T-helper 1 cell treated with Interleukin-12 subunit alpha and Interleukin-12 subunit beta and Interleukin-4 antibody, amounts not matched to agents 30 μg/mL and 1 μg/mL, for 36 hours (primary cell): ENCODE measurements at regions not wholly inside any gene's neighbourhood (a gene's known extent, or its start where the extent isn't known, plus 50 kb on each side); places are given as distances from the start of the nearest gene placed in this dataset.

Experiments used
- H3K27ac Mint-ChIP-seq: one replicate; pipeline ENCODE4 v1.8.0; 2021; ENCODE audit warnings: mild to moderate bottlenecking, mixed read lengths
- H3K27me3 Mint-ChIP-seq: one replicate; pipeline ENCODE4 v1.8.0; 2021; ENCODE audit warnings: low read depth, mixed read lengths
- H3K36me3 Mint-ChIP-seq: one replicate; pipeline ENCODE4 v1.8.0; 2021; ENCODE audit warnings: low read depth, mixed read lengths
- H3K4me1 Mint-ChIP-seq: one replicate; pipeline ENCODE4 v1.8.0; 2021; ENCODE audit warnings: low read depth, mixed read lengths
- H3K4me3 Mint-ChIP-seq: one replicate; pipeline ENCODE4 v1.8.0; 2021; ENCODE audit warnings: mild to moderate bottlenecking, moderate library complexity, mixed read lengths
- H3K9me3 Mint-ChIP-seq: one replicate; pipeline ENCODE4 v1.8.0; 2021; ENCODE audit warnings: mixed read lengths

GRCh38 chr18:22314420-22314819, 103.3 kb downstream of the CTAGE1 start:
- H3K27ac Mint-ChIP-seq, result no peak overlapping the region
- H3K4me1 Mint-ChIP-seq, result no peaks in the 10 kb centered on the region
- H3K36me3 Mint-ChIP-seq, result no peaks in the 10 kb centered on the region
- H3K9me3 Mint-ChIP-seq, result no peaks in the 10 kb centered on the region
- no peaks in the 10 kb centered on the region for H3K27me3 Mint-ChIP-seq
- H3K4me3 Mint-ChIP-seq, result no peak overlapping the region

GRCh38 chr18:22314001-22314400, 103.7 kb downstream of the CTAGE1 start:
- Mint-ChIP-seq H3K36me3 (no peaks in the 10 kb centered on the region), H3K9me3 (no peaks in the 10 kb centered on the region), H3K4me3 (no peak overlapping the region), H3K27ac (no peak overlapping the region), H3K4me1 (no peaks in the 10 kb centered on the region), H3K27me3 (no peaks in the 10 kb centered on the region)

- Mint-ChIP-seq H3K9me3 (no peaks in the 10 kb centered on the region), H3K36me3 (no peaks in the 10 kb centered on the region), H3K4me3 (no peak overlapping the region), H3K4me1 (no peaks in the 10 kb centered on the region), H3K27me3 (no peaks in the 10 kb centered on the region), H3K27ac (no peak overlapping the region)
These were observed 106.4 kb downstream of the CTAGE1 start for GRCh38 chr18:22311301-22311700.

- H3K4me1 Mint-ChIP-seq, result no peaks in the 10 kb centered on the region
- no peaks in the 10 kb centered on the region for H3K36me3 Mint-ChIP-seq
- H3K27ac Mint-ChIP-seq, result no peak overlapping the region
- no peak overlapping the region for H3K4me3 Mint-ChIP-seq
- no peaks in the 10 kb centered on the region for H3K27me3 Mint-ChIP-seq
- no peaks in the 10 kb centered on the region for H3K9me3 Mint-ChIP-seq
These were observed 108.5 kb downstream of the CTAGE1 start for GRCh38 chr18:22309191-22309590.

DNA sequence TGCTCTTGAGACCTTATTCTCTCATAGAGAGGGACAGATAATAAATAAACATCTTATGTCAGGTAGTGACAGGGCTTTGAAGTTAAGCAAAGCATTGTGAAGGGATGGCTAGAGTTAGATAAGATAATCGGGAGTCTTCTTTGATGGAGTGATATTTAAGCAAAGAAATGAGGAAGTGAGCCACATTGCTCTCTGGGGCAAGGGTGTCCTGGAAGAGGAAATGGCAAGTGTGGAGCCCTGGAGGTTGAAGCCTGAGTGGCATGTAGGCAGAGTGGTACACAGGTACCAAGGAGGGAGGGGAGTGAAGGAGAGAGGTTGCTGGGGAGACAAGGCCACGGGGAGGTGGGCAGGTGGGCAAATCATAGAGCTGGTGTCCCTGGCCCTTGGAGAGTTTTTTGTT, 110.2 kb downstream of the CTAGE1 start:
- no peak overlapping the region for H3K27ac Mint-ChIP-seq
- H3K27me3 Mint-ChIP-seq, result no peaks in the 10 kb centered on the region
- H3K9me3 Mint-ChIP-seq, result no peaks in the 10 kb centered on the region
- H3K4me1 Mint-ChIP-seq, result no peaks in the 10 kb centered on the region
- no peaks in the 10 kb centered on the region for H3K36me3 Mint-ChIP-seq
- no peak overlapping the region for H3K4me3 Mint-ChIP-seq

DNA sequence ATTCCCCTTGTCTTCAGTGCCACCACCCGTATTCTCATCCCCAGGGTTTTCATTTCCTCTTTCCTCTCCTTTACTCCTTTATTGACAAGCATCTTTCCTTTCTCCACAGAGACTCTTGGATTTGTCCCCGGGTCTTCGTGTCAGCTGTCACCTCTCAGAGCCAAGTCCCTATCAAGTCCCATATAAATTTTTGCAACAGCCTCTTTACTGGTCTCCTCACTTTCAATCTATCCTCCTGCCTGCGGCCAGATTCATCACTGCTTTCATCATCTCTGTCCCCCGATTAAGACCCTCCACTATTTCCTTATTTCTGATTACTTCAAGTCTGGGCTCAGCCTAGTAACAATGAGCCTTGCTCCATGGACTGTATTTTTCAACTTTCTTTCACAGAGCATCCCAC, 113.8 kb downstream of the CTAGE1 start:
- Mint-ChIP-seq H3K9me3 (no peaks in the 10 kb centered on the region), H3K4me3 (no peak overlapping the region), H3K27ac (no peak overlapping the region), H3K4me1 (no peaks in the 10 kb centered on the region), H3K36me3 (no peaks in the 10 kb centered on the region), H3K27me3 (no peaks in the 10 kb centered on the region)

GRCh38 chr18:22302144-22302543, 115.6 kb downstream of the CTAGE1 start:
- no peaks in the 10 kb centered on the region for H3K27me3 Mint-ChIP-seq
- peaks cover 3% of the 10 kb centered on the region for H3K9me3 Mint-ChIP-seq
- H3K36me3 Mint-ChIP-seq, result no peaks in the 10 kb centered on the region
- no peaks in the 10 kb centered on the region for H3K4me1 Mint-ChIP-seq
- H3K4me3 Mint-ChIP-seq, result no peak overlapping the region
- no peak overlapping the region for H3K27ac Mint-ChIP-seq

- H3K27ac Mint-ChIP-seq, result no peak overlapping the region
- H3K36me3 Mint-ChIP-seq, result no peaks in the 10 kb centered on the region
- no peaks in the 10 kb centered on the region for H3K4me1 Mint-ChIP-seq
- H3K4me3 Mint-ChIP-seq, result no peak overlapping the region
- peaks cover 3% of the 10 kb centered on the region for H3K9me3 Mint-ChIP-seq
- no peaks in the 10 kb centered on the region for H3K27me3 Mint-ChIP-seq
These were observed 116.8 kb downstream of the CTAGE1 start for GRCh38 chr18:22300665-22301636.

- H3K4me3 Mint-ChIP-seq, result no peak overlapping the region
These were observed 120.7 kb downstream of the CTAGE1 start for GRCh38 chr18:22297008-22297407.

DNA sequence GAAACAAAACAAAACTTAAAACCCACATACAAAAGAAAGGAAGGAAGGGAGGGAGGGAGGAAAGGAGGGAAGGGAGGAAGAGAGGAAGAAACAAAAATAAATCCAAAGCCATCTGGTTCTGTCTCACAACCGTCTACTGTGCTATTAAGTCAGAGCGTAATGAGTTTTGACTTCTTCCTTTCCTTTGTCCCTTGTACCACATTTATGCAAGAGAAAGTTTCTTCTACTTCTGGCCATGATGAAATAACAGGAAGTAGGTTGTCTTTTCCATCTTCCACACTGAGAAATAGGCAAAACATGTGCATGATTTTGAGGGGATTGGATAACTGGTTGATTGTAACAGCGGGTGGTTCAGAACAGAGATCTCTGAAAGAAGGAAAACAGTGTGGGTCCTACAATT, 121.4 kb downstream of the CTAGE1 start:
- no peaks in the 10 kb centered on the region for H3K36me3 Mint-ChIP-seq
- H3K27me3 Mint-ChIP-seq, result no peaks in the 10 kb centered on the region
- no peaks in the 10 kb centered on the region for H3K4me1 Mint-ChIP-seq
- H3K27ac Mint-ChIP-seq, result no peak overlapping the region
- peaks cover 7% of the 10 kb centered on the region for H3K9me3 Mint-ChIP-seq
- no peak overlapping the region for H3K4me3 Mint-ChIP-seq

More at GRCh38 chr18:22297008-22297407, 120.7 kb downstream of the CTAGE1 start:
- Mint-ChIP-seq H3K9me3 (peaks cover 7% of the 10 kb centered on the region), H3K36me3 (no peaks in the 10 kb centered on the region), H3K27me3 (no peaks in the 10 kb centered on the region), H3K4me1 (no peaks in the 10 kb centered on the region), H3K27ac (no peak overlapping the region)

DNA sequence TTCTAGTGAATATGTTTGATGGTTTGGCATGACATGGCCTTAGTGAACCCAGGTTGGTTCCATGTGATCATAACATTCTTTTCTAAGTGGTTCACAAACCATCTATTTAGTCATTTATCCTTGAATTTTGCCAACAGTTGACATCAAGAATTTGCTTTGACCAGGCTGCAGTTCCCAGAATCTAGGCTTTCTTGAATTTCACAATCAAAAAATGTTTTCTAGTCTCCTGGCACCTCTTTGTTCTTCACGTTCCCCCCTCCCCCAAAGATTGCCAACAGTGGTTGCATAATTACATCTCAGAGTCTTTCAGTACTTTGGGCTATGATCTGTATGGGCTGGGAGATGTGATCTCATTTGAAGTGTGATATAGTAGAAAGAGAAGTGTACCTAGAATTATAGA, 124.0 kb downstream of the GATA6 start:
- H3K9me3 Mint-ChIP-seq, result peaks cover 7% of the 10 kb centered on the region
- H3K27ac Mint-ChIP-seq, result no peak overlapping the region
- no peaks in the 10 kb centered on the region for H3K36me3 Mint-ChIP-seq
- H3K4me1 Mint-ChIP-seq, result no peaks in the 10 kb centered on the region
- H3K4me3 Mint-ChIP-seq, result no peak overlapping the region
- H3K27me3 Mint-ChIP-seq, result no peaks in the 10 kb centered on the region

DNA sequence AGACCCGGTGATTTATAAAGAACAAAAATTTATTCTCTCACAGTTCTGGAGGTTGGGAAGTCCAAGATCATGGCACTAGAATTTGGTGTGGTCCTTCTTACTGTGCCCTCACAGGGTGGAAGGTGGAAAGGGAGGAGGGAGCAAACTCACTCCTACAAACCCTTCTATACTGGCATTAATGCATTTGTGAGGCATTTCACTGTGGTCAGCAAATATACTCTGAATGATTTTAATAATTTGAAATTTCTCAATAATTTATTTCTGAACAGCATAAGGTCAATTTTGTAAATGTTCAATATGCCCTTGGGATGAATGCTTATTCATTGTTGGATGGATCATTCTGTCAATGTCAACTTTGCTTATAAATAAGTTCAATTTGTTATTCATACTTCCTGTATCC, 120.6 kb downstream of the GATA6 start:
- Mint-ChIP-seq H3K4me3 (no peak overlapping the region), H3K4me1 (no peaks in the 10 kb centered on the region), H3K9me3 (peaks cover 3% of the 10 kb centered on the region), H3K27me3 (no peaks in the 10 kb centered on the region), H3K36me3 (no peaks in the 10 kb centered on the region), H3K27ac (no peak overlapping the region)

DNA sequence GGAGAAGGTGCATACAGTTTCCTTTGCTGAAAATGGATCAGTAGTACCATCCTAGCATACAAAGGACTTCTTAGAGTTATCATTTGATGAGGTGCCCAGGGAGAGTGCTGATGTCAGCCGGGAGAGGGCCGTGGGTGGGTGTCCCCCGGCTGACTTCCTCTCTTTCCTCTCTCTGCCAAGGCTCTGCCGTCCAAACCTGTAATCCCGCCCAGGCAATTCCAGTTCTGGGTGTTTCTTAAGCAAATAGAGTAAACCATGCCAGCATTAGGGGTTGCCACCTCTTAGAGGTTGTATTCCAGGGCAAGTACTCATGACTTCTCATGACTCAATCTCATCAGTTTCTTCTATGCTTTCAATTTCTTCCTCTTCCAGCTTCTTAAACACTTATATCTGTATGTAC, 117.2 kb downstream of the GATA6 start:
- H3K9me3 Mint-ChIP-seq, result no peaks in the 10 kb centered on the region
- H3K27ac Mint-ChIP-seq, result no peak overlapping the region
- H3K4me3 Mint-ChIP-seq, result no peak overlapping the region
- no peaks in the 10 kb centered on the region for H3K4me1 Mint-ChIP-seq
- H3K27me3 Mint-ChIP-seq, result no peaks in the 10 kb centered on the region
- no peaks in the 10 kb centered on the region for H3K36me3 Mint-ChIP-seq

DNA sequence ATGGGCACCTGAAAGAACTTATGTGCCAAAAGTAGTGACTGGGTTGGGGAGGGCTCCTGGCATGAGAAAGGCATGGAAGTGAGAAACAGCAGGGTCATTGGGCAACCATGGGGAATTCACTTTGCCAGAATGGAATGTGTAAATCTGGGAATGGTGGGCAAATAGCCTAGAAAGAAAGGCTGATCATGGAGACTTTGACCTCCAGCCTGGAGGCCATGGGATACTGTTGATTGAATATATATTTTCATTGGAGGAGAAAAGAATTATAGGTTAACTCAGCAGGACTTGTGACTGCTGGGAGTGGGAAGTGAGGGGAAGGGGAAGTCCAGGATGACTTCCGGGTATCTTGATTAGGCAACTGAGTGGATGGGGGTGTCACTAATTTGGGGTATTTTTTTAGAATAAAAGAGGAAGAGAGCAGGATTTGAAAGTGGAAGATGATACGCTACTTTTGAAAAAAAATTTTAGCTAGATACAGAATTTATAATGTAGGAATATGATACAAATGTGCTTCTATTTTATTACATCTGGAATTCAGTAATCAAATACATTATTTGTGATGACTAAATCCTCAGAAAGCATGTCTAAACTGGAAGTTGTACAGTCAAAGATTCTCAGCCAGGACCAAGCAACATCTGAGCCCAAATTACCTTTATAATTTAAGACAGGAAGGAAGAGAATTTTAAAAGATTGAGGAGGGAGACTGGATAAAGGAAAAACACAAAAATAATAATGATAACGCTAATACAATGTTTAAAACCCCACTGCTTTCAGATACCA, 116.2 kb downstream of the GATA6 start:
- Mint-ChIP-seq H3K4me3 (no peak overlapping the region), H3K9me3 (no peaks in the 10 kb centered on the region), H3K36me3 (no peaks in the 10 kb centered on the region), H3K4me1 (no peaks in the 10 kb centered on the region), H3K27me3 (no peaks in the 10 kb centered on the region), H3K27ac (no peak overlapping the region)
